ENCODE measurements at regions not wholly inside any gene's neighbourhood (a gene's known extent, or its start where the extent isn't known, plus 50 kb on each side); places are given as distances from the start of the nearest gene placed in this dataset.

DNA sequence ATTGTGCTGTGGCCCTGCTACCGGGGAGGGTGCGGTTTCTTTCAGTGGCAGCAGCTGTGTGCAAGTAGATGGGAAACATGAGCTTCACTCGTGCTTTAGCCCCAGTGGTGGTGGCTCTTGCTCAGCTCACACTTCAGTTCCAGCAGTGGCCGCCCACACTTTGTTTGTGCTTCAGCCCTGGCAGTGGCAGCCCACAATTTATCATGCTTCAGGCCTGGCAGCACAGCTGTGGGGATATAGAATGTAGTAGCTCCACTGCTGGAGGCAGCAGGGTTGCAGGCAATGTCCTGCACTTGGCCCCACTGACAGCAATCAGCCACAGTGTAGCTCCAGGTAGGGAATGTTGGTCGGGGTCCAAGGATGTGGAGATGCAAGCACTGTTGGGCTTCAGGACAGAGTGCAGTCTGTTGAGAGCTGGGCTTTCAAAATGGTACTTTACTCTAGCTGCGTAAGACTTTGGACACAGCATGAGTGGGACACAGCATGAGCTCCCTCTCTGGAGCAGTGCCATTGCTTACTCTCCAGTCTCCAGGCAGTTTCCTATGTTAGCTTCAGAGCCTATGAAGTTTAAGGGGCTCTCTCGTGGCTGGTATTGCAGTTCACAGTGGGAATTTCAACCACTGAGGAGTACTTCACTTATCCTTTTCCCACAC, 413.1 kb downstream of the PDGFC start:
- Histone ChIP-seq H3K27me3 (no peaks in the 10 kb centered on the region), H3K4me3 (no peak overlapping the region), H3K4me1 (no peaks in the 10 kb centered on the region), H3K9me3 (no peaks in the 10 kb centered on the region), H3K27ac (no peak overlapping the region), H3K36me3 (no peaks in the 10 kb centered on the region)
- intact Hi-C loops (cut with DNase I), result no loop called here
- DNase-seq (no peak), ATAC-seq (no peak)
- TF ChIP-seq, protein P1, sequence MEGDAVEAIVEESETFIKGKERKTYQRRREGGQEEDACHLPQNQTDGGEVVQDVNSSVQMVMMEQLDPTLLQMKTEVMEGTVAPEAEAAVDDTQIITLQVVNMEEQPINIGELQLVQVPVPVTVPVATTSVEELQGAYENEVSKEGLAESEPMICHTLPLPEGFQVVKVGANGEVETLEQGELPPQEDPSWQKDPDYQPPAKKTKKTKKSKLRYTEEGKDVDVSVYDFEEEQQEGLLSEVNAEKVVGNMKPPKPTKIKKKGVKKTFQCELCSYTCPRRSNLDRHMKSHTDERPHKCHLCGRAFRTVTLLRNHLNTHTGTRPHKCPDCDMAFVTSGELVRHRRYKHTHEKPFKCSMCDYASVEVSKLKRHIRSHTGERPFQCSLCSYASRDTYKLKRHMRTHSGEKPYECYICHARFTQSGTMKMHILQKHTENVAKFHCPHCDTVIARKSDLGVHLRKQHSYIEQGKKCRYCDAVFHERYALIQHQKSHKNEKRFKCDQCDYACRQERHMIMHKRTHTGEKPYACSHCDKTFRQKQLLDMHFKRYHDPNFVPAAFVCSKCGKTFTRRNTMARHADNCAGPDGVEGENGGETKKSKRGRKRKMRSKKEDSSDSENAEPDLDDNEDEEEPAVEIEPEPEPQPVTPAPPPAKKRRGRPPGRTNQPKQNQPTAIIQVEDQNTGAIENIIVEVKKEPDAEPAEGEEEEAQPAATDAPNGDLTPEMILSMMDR (IDR thresholded peaks at IDR 0.05), result no peak

DNA sequence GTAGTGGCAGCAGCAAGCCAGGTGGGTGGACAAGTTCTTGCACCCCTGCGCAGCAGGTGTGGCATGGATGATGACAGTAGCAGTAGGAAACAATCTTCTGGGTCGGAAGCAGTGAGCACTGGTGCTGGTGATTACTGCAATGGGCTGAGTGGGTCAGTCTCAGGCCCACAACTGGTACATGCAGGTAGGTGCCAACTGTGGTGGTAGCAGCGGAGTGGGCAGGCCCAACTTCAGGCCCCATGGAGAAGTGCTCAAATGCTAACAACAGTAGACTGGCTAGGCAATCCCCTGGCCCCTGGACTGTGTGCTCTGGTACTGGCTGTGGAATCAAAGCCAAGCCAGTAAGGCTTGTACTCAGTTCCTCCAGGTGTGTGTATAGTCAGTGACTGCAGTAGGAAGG, 413.7 kb downstream of the PDGFC start:
- Histone ChIP-seq H3K4me3 (no peak overlapping the region), H3K36me3 (no peaks in the 10 kb centered on the region), H3K9me3 (no peaks in the 10 kb centered on the region), H3K27me3 (no peaks in the 10 kb centered on the region), H3K4me1 (no peaks in the 10 kb centered on the region), H3K27ac (no peak overlapping the region)
- TF ChIP-seq, protein P1 (IDR thresholded peaks at IDR 0.05), result no peak
- no peak for DNase-seq
- intact Hi-C loops (cut with DNase I), result no loop called here
- no peak for ATAC-seq

DNA sequence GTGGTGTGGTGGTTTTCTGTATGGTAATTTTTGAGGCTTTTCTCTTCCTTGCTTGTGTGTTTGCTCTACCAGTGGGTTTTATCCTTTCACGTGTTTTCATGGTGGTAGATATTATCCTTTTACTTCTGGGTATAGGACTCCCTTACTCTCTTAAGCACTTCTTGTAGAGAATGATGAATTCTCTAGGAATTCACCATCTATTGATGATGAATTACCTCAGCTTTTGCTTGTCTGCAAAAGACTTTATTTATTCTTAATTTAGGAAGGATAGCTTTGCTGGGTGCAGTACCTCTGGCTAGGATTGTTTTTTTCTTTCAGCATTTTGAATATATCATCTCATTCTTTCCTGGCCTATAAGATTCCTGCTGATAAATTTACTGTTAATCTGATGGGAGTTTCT, 415.3 kb downstream of the PDGFC start:
- DNase-seq (no peak), ATAC-seq (no peak)
- Histone ChIP-seq H3K27ac (no peak overlapping the region), H3K36me3 (no peaks in the 10 kb centered on the region), H3K27me3 (no peaks in the 10 kb centered on the region), H3K4me1 (no peaks in the 10 kb centered on the region), H3K9me3 (no peaks in the 10 kb centered on the region), H3K4me3 (no peak overlapping the region)
- TF ChIP-seq, protein P1 (IDR thresholded peaks at IDR 0.05), result no peak
- intact Hi-C loops (cut with DNase I), result no loop called here

DNA sequence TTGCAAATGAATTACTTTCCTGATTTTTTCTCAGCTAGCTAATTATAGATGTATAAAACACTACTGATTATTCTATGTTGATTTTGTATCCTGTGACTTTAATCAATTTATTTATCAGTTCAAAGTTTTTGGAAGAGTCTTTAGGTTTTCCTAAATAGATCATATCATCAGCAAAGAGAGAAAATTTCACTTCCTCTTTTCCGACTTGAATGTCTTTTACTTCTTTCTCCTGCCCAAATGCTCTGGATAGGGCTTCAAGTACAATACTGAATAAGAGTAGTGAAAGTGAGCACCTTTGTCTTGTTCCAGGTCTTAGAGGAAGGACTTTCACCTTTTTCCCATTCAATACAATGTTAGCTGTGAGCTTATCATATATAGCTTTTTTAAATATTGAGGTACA, 417.9 kb downstream of the PDGFC start:
- intact Hi-C loops (cut with DNase I), result no loop called here
- Histone ChIP-seq H3K4me3 (no peak overlapping the region), H3K27ac (no peak overlapping the region), H3K36me3 (no peaks in the 10 kb centered on the region), H3K27me3 (no peaks in the 10 kb centered on the region), H3K9me3 (no peaks in the 10 kb centered on the region), H3K4me1 (no peaks in the 10 kb centered on the region)
- ATAC-seq, result no peak
- TF ChIP-seq, protein P1 (IDR thresholded peaks at IDR 0.05), result no peak
- DNase-seq, result no peak

DNA sequence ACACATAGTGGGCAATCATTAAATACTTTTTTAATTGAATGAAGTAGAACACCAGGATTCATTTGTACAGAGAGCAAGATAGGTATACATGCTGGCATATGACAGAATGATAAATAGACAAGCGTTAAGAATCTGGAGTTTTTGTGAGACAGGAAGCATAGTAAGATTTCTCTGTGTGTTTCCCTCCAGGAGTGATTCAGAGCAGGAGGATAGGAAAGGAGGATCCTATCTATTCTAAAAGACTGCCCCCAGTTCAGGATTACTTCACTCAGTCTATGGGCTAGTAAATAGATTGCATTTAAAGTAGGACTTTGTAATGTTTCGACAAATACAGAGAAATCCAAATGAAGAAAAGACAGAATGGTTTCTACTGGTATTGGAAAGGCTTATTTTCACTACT, 423.7 kb downstream of the PDGFC start:
- H3K4me1 ChIP-seq, result no peaks in the 10 kb centered on the region
- DNase-seq, result no peak
- no peak for ATAC-seq
- H3K9me3 ChIP-seq, result no peaks in the 10 kb centered on the region
- no peaks in the 10 kb centered on the region for H3K27me3 ChIP-seq
- H3K27ac ChIP-seq, result no peak overlapping the region
- TF ChIP-seq, protein P1 (IDR thresholded peaks at IDR 0.05), result no peak
- no peaks in the 10 kb centered on the region for H3K36me3 ChIP-seq
- intact Hi-C loops (cut with DNase I), result no loop called here
- H3K4me3 ChIP-seq, result no peak overlapping the region

DNA sequence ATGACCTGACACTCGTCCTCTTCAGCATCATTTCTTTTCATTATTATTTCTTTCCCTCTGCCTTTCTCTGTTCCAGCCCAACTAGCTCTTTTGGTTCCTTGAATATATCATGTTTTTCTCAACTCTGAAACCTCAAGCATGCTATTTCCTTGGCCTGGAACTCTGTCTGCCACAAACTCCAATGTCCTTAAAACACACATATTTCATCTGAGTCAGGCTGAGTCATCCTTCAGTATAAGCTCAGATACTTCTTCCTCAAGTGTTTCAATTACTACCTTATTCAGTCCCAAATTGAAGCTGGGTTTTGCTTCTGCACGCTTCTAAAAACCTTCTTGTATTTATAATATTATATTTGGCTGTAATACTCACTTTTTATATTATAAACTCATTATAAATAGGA, 424.2 kb downstream of the PDGFC start:
- DNase-seq (no peak), ATAC-seq (no peak)
- H3K4me3 ChIP-seq, result no peak overlapping the region
- no peak overlapping the region for H3K27ac ChIP-seq
- no peaks in the 10 kb centered on the region for H3K36me3 ChIP-seq
- H3K9me3 ChIP-seq, result no peaks in the 10 kb centered on the region
- H3K4me1 ChIP-seq, result no peaks in the 10 kb centered on the region
- intact Hi-C loops (cut with DNase I), result no loop called here
- no peaks in the 10 kb centered on the region for H3K27me3 ChIP-seq
- TF ChIP-seq, protein P1 (IDR thresholded peaks at IDR 0.05), result no peak
